Fibroblast of peridontal ligament (primary cell): ENCODE measurements at regions not wholly inside any gene's neighbourhood (a gene's known extent, or its start where the extent isn't known, plus 50 kb on each side); places are given as distances from the start of the nearest gene placed in this dataset.
A peak's percentile ranks its signal among the peaks of the same experiment; 100 is the strongest.
"Not testable (repeated sequence)": the region's sequence is repeated elsewhere in the genome, so short reads cannot be mapped to it uniquely, and the experiment has no call there.

Experiments used
- DNase-seq: peaks from one replicate; pipeline ENCODE4 v3.0.0-alpha.2; 2010; ENCODE audit errors: extremely low read depth

DNA sequence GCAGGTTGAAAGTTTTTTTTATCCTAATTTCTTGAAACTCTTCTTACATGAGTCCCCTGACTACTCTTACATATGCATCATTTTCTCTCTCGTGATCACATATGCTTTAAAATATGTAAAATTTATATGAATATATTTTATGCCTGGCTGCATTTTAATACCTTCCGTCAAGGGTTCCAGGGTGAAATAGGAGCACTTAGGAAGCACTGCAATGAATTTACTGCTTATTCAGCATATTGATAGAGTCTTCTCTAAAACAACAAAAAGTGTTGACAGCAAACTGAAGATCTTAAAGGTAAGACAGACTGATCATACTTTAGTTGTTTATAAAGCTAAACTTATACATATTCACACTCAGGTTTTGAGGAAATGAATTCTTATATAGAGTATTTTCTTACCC is 1191.6 kb upstream of the CRIM1 start:
- no peak for DNase-seq

DNA sequence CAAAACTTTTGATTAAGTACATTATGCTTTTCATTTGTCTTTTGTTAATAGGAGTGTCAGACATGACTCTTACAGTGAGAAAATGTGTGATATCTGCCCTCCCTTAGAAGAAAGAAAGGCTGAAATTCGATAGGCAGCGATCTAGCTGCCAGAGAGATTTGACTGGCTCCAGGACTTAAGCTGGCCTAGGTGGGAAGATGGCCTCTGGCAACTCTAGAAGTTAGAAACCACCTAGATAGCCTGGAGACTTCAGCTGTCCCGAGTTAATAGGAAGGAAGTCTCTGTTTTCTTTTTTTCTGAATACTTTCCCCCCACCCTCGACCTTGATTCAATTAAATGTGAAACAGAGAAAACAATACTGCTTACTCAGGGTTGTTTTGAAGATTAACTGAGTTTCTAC is 1194.7 kb upstream of the CRIM1 start:
- no peak for DNase-seq

GRCh38 chr2:35125871-35126270 is 1229.7 kb upstream of the CRIM1 start:
- no peak for DNase-seq

GRCh38 chr2:35125278-35125677 is 1230.3 kb upstream of the CRIM1 start:
- no peak for DNase-seq

DNA sequence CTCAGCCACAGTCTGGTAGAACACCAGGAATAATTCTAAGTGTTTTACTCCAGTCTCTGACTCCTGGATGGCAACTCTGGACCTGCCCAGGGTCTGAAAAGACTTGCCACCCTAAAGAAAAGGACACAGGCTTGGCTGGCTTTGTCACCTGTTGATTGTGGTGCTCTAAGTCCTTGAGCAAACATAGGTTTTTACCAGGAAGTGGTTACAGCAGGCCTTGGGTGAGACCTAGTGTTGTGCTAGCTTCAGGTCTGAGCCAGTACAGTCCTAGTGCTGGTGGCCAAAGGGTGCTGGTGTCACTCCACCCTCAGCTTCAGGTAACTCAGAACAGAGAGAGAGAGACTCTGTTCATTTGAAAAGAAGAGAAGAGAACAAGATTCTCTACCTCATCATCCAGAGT is 1239.4 kb upstream of the CRIM1 start:
- no peak for DNase-seq

- DNase-seq = no peak
Observed at GRCh38 chr2:35114765-35115164, 1240.8 kb upstream of the CRIM1 start.

DNA sequence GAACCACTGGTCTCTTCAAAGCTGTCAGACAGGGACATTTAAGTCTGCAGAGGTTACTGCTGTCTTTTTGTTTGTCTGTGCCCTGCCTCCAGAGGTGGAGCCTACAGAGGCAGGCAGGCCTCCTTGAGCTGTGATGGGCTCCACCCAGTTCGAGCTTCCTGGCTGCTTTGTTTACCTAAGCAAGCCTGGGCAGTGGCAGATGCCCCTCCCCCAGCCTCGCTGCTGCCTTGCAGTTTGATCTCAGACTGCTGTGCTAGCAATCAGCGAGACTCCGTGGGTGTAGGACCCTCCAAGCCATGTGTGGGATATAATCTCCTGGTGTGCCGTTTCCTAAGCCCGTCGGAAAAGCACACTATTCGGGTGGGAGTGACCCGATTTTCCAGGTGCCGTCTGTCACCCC is 1243.2 kb upstream of the CRIM1 start:
- not testable (repeated sequence) for DNase-seq

DNA sequence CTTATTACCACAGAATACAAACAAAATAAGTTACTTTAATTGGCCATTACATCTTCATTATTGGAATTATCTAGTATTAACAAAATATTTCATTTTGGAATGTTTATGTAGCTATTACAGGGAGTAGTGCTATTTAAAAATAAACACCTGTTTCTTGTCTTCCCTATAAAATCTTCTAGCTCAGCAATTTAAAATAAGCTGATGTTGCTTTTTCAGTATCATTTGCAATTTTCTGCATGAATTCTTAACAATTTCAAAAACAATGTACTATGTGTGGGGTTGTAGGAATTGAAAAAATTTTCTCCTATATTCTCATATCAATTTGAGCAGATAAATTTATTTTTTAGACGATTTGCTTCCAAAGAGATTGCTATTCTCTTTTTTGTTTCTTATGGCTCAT is 1251.3 kb upstream of the CRIM1 start:
- no peak for DNase-seq

DNA sequence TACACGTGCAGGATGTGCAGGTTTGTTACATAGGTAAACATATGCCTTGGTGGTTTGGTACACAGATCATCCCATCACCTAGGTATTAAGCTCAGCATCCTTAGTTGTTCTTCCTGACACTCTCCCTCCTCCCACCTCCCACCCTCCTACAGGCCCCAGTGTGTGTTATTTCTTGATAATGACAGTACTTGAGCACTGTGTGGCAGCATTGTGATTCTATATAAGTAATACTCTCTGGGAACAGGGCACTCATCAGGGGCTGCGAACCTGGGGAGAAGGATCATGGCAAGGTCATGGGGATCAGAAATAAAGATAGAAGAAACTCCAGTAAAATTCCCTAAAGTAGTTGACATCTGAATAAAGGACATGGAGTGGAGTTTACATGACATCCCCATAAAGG is 1256.2 kb upstream of the CRIM1 start:
- DNase-seq = no peak

- DNase-seq = no peak
Observed at GRCh38 chr2:35082072-35082471, 1273.5 kb upstream of the CRIM1 start.

GRCh38 chr2:35081622-35082015 is 1274.0 kb upstream of the CRIM1 start:
- DNase-seq = no peak

DNA sequence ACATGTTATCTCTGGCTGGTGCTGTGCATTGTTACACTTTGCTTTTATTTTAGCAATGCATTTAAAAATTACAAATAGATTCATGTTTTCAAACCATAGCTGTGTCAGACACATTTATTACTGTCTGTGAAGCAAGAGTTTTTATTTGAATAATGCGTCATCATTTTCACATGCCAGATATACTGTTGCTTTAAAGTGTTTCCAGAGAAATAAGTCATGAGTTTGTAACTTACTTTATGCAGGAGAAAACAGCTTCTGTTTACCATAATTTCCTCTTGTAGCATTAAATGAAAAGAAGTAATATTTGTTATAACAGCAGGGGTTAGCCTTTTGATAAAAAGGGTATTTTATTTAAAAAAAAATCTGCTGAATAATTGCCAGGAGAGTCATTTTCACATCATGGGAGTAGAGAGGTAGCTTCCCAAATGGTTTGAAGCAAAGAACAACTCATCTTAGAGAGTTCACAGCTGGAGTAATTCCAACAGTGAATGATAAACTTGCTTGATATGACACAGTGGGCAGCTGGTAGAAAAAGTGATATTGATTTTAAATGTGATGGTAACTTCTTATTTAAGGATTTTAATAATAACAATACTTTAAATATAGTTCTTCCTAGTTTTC is 1274.5 kb upstream of the CRIM1 start:
- peak; percentile 0 for DNase-seq

- no peak for DNase-seq
Observed at GRCh38 chr2:35080231-35080910, 1275.2 kb upstream of the CRIM1 start.

GRCh38 chr2:35067420-35067819 is 1288.2 kb upstream of the CRIM1 start:
- DNase-seq = no peak

- DNase-seq = no peak
Observed at GRCh38 chr2:35063836-35064235, 1291.7 kb upstream of the CRIM1 start.

DNA sequence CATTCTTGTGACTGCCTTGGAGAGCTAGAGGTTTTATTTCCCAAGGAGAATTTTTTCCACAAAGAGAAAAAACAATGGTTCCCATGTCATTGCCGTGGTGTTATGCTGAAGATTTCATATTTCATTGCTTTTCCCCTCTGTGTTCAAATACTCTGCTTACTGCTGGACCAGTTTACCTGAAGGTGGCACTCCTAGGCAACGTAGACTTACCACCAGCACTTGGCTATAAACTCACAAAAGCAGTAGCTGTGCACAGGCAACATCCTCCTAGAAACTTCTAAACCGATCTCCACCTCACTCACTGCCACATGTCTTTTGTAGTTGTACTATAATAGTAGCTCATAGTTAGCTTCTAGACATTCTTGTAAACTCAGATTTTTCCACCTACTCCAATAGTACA is 1319.7 kb upstream of the CRIM1 start:
- no peak for DNase-seq

DNA sequence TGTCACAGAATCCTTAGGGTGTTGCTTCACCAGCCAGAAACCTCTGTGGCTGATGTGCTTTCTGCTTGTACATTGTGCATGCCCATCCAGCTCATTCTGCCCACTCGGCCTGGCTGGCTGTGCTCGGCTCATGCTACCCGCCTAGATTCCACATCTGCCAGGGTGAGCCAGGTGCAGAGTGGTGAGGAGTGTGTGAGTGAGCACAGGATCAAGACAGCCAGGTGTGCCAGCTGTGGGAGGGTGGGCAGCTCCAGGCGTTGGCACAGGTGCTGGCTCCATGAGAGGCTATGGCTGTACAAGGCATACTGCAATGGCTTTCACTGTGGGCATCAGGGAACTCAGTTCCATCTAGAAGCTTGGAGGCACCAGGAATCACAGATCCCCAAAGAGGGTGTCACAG is 1321.8 kb upstream of the CRIM1 start:
- DNase-seq = no peak

GRCh38 chr2:35023545-35023944 is 1332.0 kb upstream of the CRIM1 start:
- no peak for DNase-seq

- no peak for DNase-seq
Observed at GRCh38 chr2:35000453-35000852, 1355.1 kb upstream of the CRIM1 start.

GRCh38 chr2:34998741-34999140 is 1356.8 kb upstream of the CRIM1 start:
- DNase-seq = no peak

DNA sequence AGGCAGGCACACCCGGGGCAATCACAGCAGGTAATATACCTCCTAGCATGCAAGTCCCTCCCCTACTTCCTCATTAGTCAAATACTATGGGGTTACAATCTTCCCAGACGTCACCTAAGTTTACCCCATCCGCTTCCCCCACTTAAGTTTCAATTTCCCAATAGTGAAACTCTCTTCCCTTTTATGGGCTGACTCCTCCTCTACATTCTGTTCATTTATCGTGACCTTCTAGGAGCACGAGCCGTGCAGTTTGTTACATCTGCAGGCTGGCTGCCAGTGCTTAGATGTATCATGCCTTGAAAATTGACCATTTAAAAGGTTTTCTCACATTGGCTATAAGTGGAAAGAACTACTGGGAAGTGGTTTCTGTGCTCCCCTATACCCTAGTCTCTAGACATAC is 1357.8 kb upstream of the CRIM1 start:
- no peak for DNase-seq

GRCh38 chr2:34995196-34995595 is 1360.4 kb upstream of the CRIM1 start:
- no peak for DNase-seq

DNA sequence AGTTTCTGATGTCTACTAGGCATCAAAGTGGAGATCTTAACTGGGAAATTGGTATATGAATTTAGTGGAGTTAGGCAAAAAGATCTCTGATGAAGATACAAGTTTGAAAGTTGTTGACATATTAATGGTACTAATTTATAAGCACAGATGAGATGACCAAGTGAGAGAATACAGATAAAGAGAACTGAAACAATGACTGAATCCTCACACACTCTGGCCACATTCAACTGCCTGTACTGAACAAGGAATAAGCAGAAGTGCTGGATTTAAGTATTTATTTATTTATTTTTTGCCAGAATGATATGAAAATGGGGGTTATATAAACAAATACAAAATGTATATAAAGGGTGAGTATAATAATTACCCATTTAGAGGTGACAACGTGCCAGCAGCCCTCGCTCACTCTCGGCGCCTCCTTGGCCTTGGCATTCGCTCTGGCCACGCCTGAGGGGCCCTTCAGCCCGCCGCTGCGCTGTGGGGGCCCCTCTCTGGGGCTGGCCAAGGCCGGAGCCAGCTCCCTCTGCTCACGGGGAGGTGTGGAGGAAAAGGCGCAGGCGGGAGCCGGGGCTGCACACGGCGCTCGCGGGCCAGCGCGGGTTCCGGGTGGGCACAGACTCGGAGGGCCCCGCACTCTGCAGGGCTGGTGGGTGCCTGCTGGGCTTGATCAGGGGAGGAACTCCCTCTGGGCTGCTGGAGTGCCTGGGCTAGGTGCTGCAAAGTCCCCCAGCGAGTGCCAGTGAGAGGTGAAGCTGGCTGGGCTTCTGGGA is 1363.9 kb upstream of the CRIM1 start:
- no peak for DNase-seq
